BE2C (cell line): ENCODE measurements at regions not wholly inside any gene's neighbourhood (a gene's known extent, or its start where the extent isn't known, plus 50 kb on each side); places are given as distances from the start of the nearest gene placed in this dataset.
A peak's percentile ranks its signal among the peaks of the same experiment; 100 is the strongest.
"Not testable (repeated sequence)": the region's sequence is repeated elsewhere in the genome, so short reads cannot be mapped to it uniquely, and the experiment has no call there.

Experiments
- DNase-seq: peaks from one replicate; pipeline ENCODE4 v3.0.0-alpha.2; 2020
- H3K27me3 ChIP-seq: fragments of 250-450 bp; sonication (Bioruptor Pico); 2 replicates; pipeline ENCODE4 v1.5.1; 2020; ENCODE audit warnings: mild to moderate bottlenecking
- H3K36me3 ChIP-seq: fragments of 250-450 bp; sonication (Bioruptor Pico); 2 replicates; pipeline ENCODE4 v1.5.1; 2020; ENCODE audit warnings: mild to moderate bottlenecking
- H3K4me1 ChIP-seq: fragments of 250-450 bp; sonication (Bioruptor Pico); 2 replicates; pipeline ENCODE4 v1.5.1; 2020
- H3K4me3 ChIP-seq: 2 replicates; pipeline ENCODE4 v1.5.1; 2011; ENCODE audit warnings: low read depth, low read length
- H3K9me3 ChIP-seq: fragments of 250-450 bp; sonication (Bioruptor Pico); 2 replicates; pipeline ENCODE4 v1.5.1; 2020
- CTCF ChIP-seq: IDR thresholded peaks from 2 replicates; pipeline ENCODE4 v1.5.1; 2012; ENCODE audit warnings: mild to moderate bottlenecking, low read depth, low read length

GRCh38 chr4:43458293-43458692 is 565.8 kb downstream of the GRXCR1 start:
- TF ChIP-seq CTCF = no peak
- H3K36me3 ChIP-seq = no peaks in the 10 kb centered on the region
- no peaks in the 10 kb centered on the region for H3K4me1 ChIP-seq
- H3K9me3 ChIP-seq = no peaks in the 10 kb centered on the region
- H3K4me3 ChIP-seq = no peak overlapping the region
- no peaks in the 10 kb centered on the region for H3K27me3 ChIP-seq
- DNase-seq = no peak

GRCh38 chr4:43471950-43472349 is 579.4 kb downstream of the GRXCR1 start:
- no peaks in the 10 kb centered on the region for H3K9me3 ChIP-seq
- no peaks in the 10 kb centered on the region for H3K27me3 ChIP-seq
- TF ChIP-seq CTCF = 0 out of 2 replicates have a peak, but pooled peaks have one; percentile 10
- no peaks in the 10 kb centered on the region for H3K4me1 ChIP-seq
- no peak for DNase-seq
- no peak overlapping the region for H3K4me3 ChIP-seq
- H3K36me3 ChIP-seq = no peaks in the 10 kb centered on the region

- no peaks in the 10 kb centered on the region for H3K27me3 ChIP-seq
- no peaks in the 10 kb centered on the region for H3K9me3 ChIP-seq
- no peak overlapping the region for H3K4me3 ChIP-seq
- H3K36me3 ChIP-seq = no peaks in the 10 kb centered on the region
- DNase-seq = no peak
- no peak for TF ChIP-seq CTCF
- no peaks in the 10 kb centered on the region for H3K4me1 ChIP-seq
Measured at GRCh38 chr4:43481526-43481925, 589.0 kb downstream of the GRXCR1 start.

GRCh38 chr4:43485196-43485595 is 592.7 kb downstream of the GRXCR1 start:
- TF ChIP-seq CTCF = no peak

GRCh38 chr4:43496188-43496587 is 603.7 kb downstream of the GRXCR1 start:
- no peak for DNase-seq
- no peaks in the 10 kb centered on the region for H3K27me3 ChIP-seq
- no peaks in the 10 kb centered on the region for H3K9me3 ChIP-seq
- H3K4me1 ChIP-seq = no peaks in the 10 kb centered on the region
- TF ChIP-seq CTCF = no peak
- H3K4me3 ChIP-seq = no peak overlapping the region
- no peaks in the 10 kb centered on the region for H3K36me3 ChIP-seq

More at GRCh38 chr4:43485196-43485595, 592.7 kb downstream of the GRXCR1 start:
- H3K4me1 ChIP-seq = no peaks in the 10 kb centered on the region
- H3K27me3 ChIP-seq = no peaks in the 10 kb centered on the region
- no peaks in the 10 kb centered on the region for H3K36me3 ChIP-seq
- no peak for DNase-seq
- no peak overlapping the region for H3K4me3 ChIP-seq
- H3K9me3 ChIP-seq = no peaks in the 10 kb centered on the region

GRCh38 chr4:43496602-43497001 is 604.1 kb downstream of the GRXCR1 start:
- no peaks in the 10 kb centered on the region for H3K27me3 ChIP-seq
- TF ChIP-seq CTCF = no peak
- no peaks in the 10 kb centered on the region for H3K36me3 ChIP-seq
- no peak for DNase-seq
- H3K4me3 ChIP-seq = no peak overlapping the region
- H3K4me1 ChIP-seq = no peaks in the 10 kb centered on the region
- H3K9me3 ChIP-seq = no peaks in the 10 kb centered on the region

GRCh38 chr4:43505823-43506222 is 613.3 kb downstream of the GRXCR1 start:
- not testable (repeated sequence) for H3K4me3 ChIP-seq

More at GRCh38 chr4:43505823-43506222, 613.3 kb downstream of the GRXCR1 start:
- not testable (repeated sequence) for DNase-seq, H3K4me1 ChIP-seq, H3K36me3 ChIP-seq, H3K27me3 ChIP-seq, H3K9me3 ChIP-seq
